ENCODE measurements at regions not wholly inside any gene's neighbourhood (a gene's known extent, or its start where the extent isn't known, plus 50 kb on each side); places are given as distances from the start of the nearest gene placed in this dataset.

GRCh38 chr1:29835874-29836273, 599.6 kb downstream of the PTPRU start:
- TF ChIP-seq REST (IDR thresholded peaks at IDR 0.05; ENCODE audit: insufficient read depth in 1 of 2, low read depth in 2 of 2, low read length in 2 of 2) = no peak
- TF ChIP-seq TAF1 (IDR thresholded peaks at IDR 0.05; ENCODE audit: borderline replicate concordance, insufficient read depth, low read length) = no peak
- TF ChIP-seq FOXP2 (optimal IDR thresholded peaks at IDR 0.05; ENCODE audit: borderline replicate concordance, extremely low read depth, extremely low read length, insufficient read depth) = no peak
- no peak for TF ChIP-seq SIN3A (IDR thresholded peaks at IDR 0.05; ENCODE audit: borderline replicate concordance, insufficient read depth, low read length)
- no peak for TF ChIP-seq POLR2AphosphoS5 (IDR thresholded peaks at IDR 0.05; ENCODE audit: low read depth, low read length)

- no peak for TF ChIP-seq FOXP2 (optimal IDR thresholded peaks at IDR 0.05; ENCODE audit: borderline replicate concordance, extremely low read depth, extremely low read length, insufficient read depth)
- TF ChIP-seq POLR2AphosphoS5 (IDR thresholded peaks at IDR 0.05; ENCODE audit: low read depth, low read length) = no peak
- TF ChIP-seq SIN3A (IDR thresholded peaks at IDR 0.05; ENCODE audit: borderline replicate concordance, insufficient read depth, low read length) = no peak
- TF ChIP-seq REST (IDR thresholded peaks at IDR 0.05; ENCODE audit: insufficient read depth in 1 of 2, low read depth in 2 of 2, low read length in 2 of 2) = no peak
- no peak for TF ChIP-seq TAF1 (IDR thresholded peaks at IDR 0.05; ENCODE audit: borderline replicate concordance, insufficient read depth, low read length)
These were observed 599.1 kb downstream of the PTPRU start for GRCh38 chr1:29835406-29835805.

- TF ChIP-seq TAF1 (IDR thresholded peaks at IDR 0.05; ENCODE audit: borderline replicate concordance, insufficient read depth, low read length) = no peak
- TF ChIP-seq REST (IDR thresholded peaks at IDR 0.05; ENCODE audit: insufficient read depth in 1 of 2, low read depth in 2 of 2, low read length in 2 of 2) = no peak
- no peak for TF ChIP-seq POLR2AphosphoS5 (IDR thresholded peaks at IDR 0.05; ENCODE audit: low read depth, low read length)
- TF ChIP-seq FOXP2 (optimal IDR thresholded peaks at IDR 0.05; ENCODE audit: borderline replicate concordance, extremely low read depth, extremely low read length, insufficient read depth) = no peak
These were observed 597.3 kb downstream of the PTPRU start for GRCh38 chr1:29833581-29833980.

- no peak for TF ChIP-seq POLR2AphosphoS5 (IDR thresholded peaks at IDR 0.05; ENCODE audit: low read depth, low read length)
- no peak for TF ChIP-seq SIN3A (IDR thresholded peaks at IDR 0.05; ENCODE audit: borderline replicate concordance, insufficient read depth, low read length)
- no peak for TF ChIP-seq REST (IDR thresholded peaks at IDR 0.05; ENCODE audit: insufficient read depth in 1 of 2, low read depth in 2 of 2, low read length in 2 of 2)
- no peak for TF ChIP-seq FOXP2 (optimal IDR thresholded peaks at IDR 0.05; ENCODE audit: borderline replicate concordance, extremely low read depth, extremely low read length, insufficient read depth)
- TF ChIP-seq TAF1 (IDR thresholded peaks at IDR 0.05; ENCODE audit: borderline replicate concordance, insufficient read depth, low read length) = no peak
These were observed 596.6 kb downstream of the PTPRU start for GRCh38 chr1:29832936-29833335.

- no peak for TF ChIP-seq TAF1 (IDR thresholded peaks at IDR 0.05; ENCODE audit: borderline replicate concordance, insufficient read depth, low read length)
- no peak for TF ChIP-seq FOXP2 (optimal IDR thresholded peaks at IDR 0.05; ENCODE audit: borderline replicate concordance, extremely low read depth, extremely low read length, insufficient read depth)
- TF ChIP-seq REST (IDR thresholded peaks at IDR 0.05; ENCODE audit: insufficient read depth in 1 of 2, low read depth in 2 of 2, low read length in 2 of 2) = no peak
- no peak for TF ChIP-seq SIN3A (IDR thresholded peaks at IDR 0.05; ENCODE audit: borderline replicate concordance, insufficient read depth, low read length)
- no peak for TF ChIP-seq POLR2AphosphoS5 (IDR thresholded peaks at IDR 0.05; ENCODE audit: low read depth, low read length)
These were observed 596.1 kb downstream of the PTPRU start for GRCh38 chr1:29832471-29832870.

Data from PFSK-1 (cell line).